ENCODE measurements at regions not wholly inside any gene's neighbourhood (a gene's known extent, or its start where the extent isn't known, plus 50 kb on each side); places are given as distances from the start of the nearest gene placed in this dataset.
"Not testable (repeated sequence)": the region's sequence is repeated elsewhere in the genome, so short reads cannot be mapped to it uniquely, and the experiment has no call there.

DNA sequence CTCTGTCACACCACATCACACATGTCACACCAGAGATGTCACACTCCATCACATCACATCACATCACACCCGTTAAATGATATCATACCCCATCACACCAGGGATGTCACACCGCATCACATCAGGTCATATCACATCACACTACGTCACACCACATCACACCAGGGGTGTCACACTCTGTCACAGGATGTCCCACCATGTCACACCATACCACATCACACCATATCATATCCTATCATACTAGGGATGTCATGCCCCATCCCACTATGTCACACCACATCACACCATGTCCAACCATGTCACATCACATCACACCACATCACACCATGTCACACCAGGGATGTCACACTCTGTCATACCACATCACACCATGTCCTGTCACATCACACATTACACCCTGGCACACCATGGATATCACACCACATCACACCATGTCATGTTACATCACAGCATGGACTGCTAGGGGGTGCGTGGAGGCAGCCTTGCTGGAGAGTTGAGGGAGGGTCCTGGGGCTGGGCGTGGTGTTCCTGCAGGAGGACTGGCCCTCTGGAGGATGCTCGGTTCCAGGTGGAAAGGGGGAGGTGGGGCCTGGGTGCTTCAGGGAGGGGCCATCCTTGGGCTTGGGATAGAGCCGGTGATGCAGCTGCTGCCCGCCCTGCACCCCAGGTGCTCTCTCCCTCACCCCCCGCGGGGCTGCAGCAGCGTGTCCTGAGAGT, 134.6 kb downstream of the TMEM121 start:
- DNase-seq: no peak
- Histone ChIP-seq H3K9me3 (ENCODE audit: control extremely low read depth in 1 of 3, control insufficient read depth in 2 of 3, insufficient read depth in 1 of 3, low read length in 2 of 3) (peaks cover 0 to 22% (median 15%) of the 10 kb centered on the region in 3 donors), H3K4me3 (ENCODE audit: control extremely low read depth in 1 of 5, extremely low read depth in 1 of 5, insufficient read depth in 1 of 5, low read depth in 2 of 5, low read length in 4 of 5) (no peak overlapping the region), H3K9ac (ENCODE audit: low read length) (no peak overlapping the region), H2AFZ (ENCODE audit: insufficient read depth, low read depth, low read length, poor library complexity, severe bottlenecking) (no peak overlapping the region), H3K36me3 (replicated peaks in 1 of 2; ENCODE audit: control extremely low read depth in 1 of 2, control insufficient read depth in 1 of 2, extremely low read depth in 1 of 2, insufficient read depth in 2 of 2, low read length in 1 of 2) (peaks cover 0 to 13% of the 10 kb centered on the region in 2 experiments), H3K27ac (ENCODE audit: low read length in 2 of 2) (no peak overlapping the region), H3K4me1 (ENCODE audit: control insufficient read depth in 2 of 2, insufficient read depth in 2 of 2, low read length in 2 of 2) (no peaks in the 10 kb centered on the region), H3K4me2 (replicated peaks; ENCODE audit: low read depth, low read length, poor library complexity, severe bottlenecking) (no peak overlapping the region), H3K79me2 (ENCODE audit: control insufficient read depth, insufficient read depth, low read length) (no peaks in the 10 kb centered on the region), H4K20me1 (ENCODE audit: control insufficient read depth, insufficient read depth, low read length, poor library complexity, severe bottlenecking) (no peaks in the 10 kb centered on the region), H3K27me3 (replicated peaks in 1 of 4; ENCODE audit: control extremely low read depth in 1 of 4, control insufficient read depth in 3 of 4, insufficient read depth in 4 of 4, low read length in 3 of 4) (no peaks in the 10 kb centered on the region)
- ChIA-PET POLR2A (no interaction called here), CTCF (no interaction called here)
- H3K27ac Mint-ChIP-seq: peak overlapping the region; percentile 54
- TF ChIP-seq, protein P1, sequence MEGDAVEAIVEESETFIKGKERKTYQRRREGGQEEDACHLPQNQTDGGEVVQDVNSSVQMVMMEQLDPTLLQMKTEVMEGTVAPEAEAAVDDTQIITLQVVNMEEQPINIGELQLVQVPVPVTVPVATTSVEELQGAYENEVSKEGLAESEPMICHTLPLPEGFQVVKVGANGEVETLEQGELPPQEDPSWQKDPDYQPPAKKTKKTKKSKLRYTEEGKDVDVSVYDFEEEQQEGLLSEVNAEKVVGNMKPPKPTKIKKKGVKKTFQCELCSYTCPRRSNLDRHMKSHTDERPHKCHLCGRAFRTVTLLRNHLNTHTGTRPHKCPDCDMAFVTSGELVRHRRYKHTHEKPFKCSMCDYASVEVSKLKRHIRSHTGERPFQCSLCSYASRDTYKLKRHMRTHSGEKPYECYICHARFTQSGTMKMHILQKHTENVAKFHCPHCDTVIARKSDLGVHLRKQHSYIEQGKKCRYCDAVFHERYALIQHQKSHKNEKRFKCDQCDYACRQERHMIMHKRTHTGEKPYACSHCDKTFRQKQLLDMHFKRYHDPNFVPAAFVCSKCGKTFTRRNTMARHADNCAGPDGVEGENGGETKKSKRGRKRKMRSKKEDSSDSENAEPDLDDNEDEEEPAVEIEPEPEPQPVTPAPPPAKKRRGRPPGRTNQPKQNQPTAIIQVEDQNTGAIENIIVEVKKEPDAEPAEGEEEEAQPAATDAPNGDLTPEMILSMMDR (IDR thresholded peaks at IDR 0.05): no peak
- TF ChIP-seq EZH2 (IDR thresholded peaks at IDR 0.05; ENCODE audit: borderline replicate concordance, insufficient read depth, low read depth, low read length, poor library complexity, severe bottlenecking): no peak
- H3K27me3 Mint-ChIP-seq: no peaks in the 10 kb centered on the region
- no peak overlapping the region for H3K4me3 Mint-ChIP-seq
- no peak for ATAC-seq (ENCODE audit: low read depth)
- intact Hi-C loops (cut with micrococcal nuclease): no loop called here
- peaks cover 21% of the 10 kb centered on the region for H3K9me3 Mint-ChIP-seq (ENCODE audit: insufficient read depth)
- peaks cover 8% of the 10 kb centered on the region for H3K4me1 Mint-ChIP-seq
- WGBS (ENCODE audit: insufficient coverage): 96% methylated on average over 5 of the region's 11 CpGs

DNA sequence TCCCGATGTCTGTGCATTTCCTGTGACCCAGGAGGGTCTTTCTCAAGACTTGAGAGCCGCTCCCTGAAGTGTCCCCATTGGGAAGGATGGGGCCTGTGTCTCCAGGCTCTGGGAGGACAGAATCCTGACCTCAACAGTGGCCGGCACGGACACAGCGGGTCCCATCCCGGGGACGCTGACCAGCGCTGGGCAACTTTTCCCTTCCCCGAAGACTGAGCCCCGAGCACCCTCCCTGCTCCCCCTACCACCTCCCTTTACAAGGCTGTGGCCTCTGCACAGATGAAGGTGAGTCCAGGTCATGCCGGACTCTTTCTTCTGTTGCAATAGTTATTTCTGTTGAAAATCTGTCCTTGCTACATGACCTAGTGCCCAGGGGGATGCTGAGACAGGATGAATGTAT, 135.7 kb downstream of the TMEM121 start:
- WGBS (ENCODE audit: insufficient coverage): 100% methylated on average over 2 of the region's 11 CpGs
- intact Hi-C loops (cut with micrococcal nuclease); H3K27ac Mint-ChIP-seq; H3K4me3 Mint-ChIP-seq; H3K4me3 ChIP-seq (ENCODE audit: control extremely low read depth in 1 of 5, extremely low read depth in 1 of 5, insufficient read depth in 1 of 5, low read depth in 2 of 5, low read length in 4 of 5); H4K20me1 ChIP-seq (ENCODE audit: control insufficient read depth, insufficient read depth, low read length, poor library complexity, severe bottlenecking); POLR2A ChIA-PET; DNase-seq; H3K4me2 ChIP-seq (replicated peaks; ENCODE audit: low read depth, low read length, poor library complexity, severe bottlenecking); H3K27ac ChIP-seq (ENCODE audit: low read length in 2 of 2); H3K27me3 Mint-ChIP-seq; H3K9ac ChIP-seq (ENCODE audit: low read length); H3K4me1 ChIP-seq (ENCODE audit: control insufficient read depth in 2 of 2, insufficient read depth in 2 of 2, low read length in 2 of 2); ATAC-seq (ENCODE audit: low read depth); H3K27me3 ChIP-seq (replicated peaks in 1 of 4; ENCODE audit: control extremely low read depth in 1 of 4, control insufficient read depth in 3 of 4, insufficient read depth in 4 of 4, low read length in 3 of 4); CTCF ChIA-PET; H3K79me2 ChIP-seq (ENCODE audit: control insufficient read depth, insufficient read depth, low read length); H2AFZ ChIP-seq (ENCODE audit: insufficient read depth, low read depth, low read length, poor library complexity, severe bottlenecking): not testable (repeated sequence)
- peaks cover 0 to 13% of the 10 kb centered on the region in 2 experiments for H3K36me3 ChIP-seq (replicated peaks in 1 of 2; ENCODE audit: control extremely low read depth in 1 of 2, control insufficient read depth in 1 of 2, extremely low read depth in 1 of 2, insufficient read depth in 2 of 2, low read length in 1 of 2)
- H3K4me1 Mint-ChIP-seq: peaks cover 11% of the 10 kb centered on the region
- peaks cover 18% of the 10 kb centered on the region for H3K9me3 Mint-ChIP-seq (ENCODE audit: insufficient read depth)
- peaks cover 0 to 22% (median 11%) of the 10 kb centered on the region in 3 donors for H3K9me3 ChIP-seq (ENCODE audit: control extremely low read depth in 1 of 3, control insufficient read depth in 2 of 3, insufficient read depth in 1 of 3, low read length in 2 of 3)

DNA sequence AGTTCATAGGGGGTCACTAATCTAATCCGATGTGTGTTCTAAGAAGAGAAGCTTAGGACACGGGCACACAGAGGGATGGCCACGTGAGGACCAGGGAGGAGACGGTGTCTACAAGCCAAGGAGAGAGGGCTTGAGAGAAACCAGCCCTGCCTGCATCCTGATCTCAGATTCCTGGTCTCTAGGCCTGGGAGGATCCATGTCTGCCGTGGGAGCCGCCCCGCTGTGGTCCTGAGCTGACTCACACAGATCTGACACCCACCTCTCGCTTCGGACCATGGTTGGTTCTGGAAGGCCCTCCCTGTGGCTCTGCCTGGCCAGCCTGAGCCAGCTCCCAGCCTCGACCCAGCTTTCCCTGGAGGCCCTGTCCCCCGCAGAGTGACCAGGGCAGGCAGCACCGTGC, 136.2 kb downstream of the TMEM121 start:
- WGBS (ENCODE audit: insufficient coverage): no CpG with 5 or more reads among the region's 12 CpGs
- H3K27ac ChIP-seq (ENCODE audit: low read length in 2 of 2); H3K27me3 ChIP-seq (replicated peaks in 1 of 4; ENCODE audit: control extremely low read depth in 1 of 4, control insufficient read depth in 3 of 4, insufficient read depth in 4 of 4, low read length in 3 of 4); H3K4me3 Mint-ChIP-seq; H3K27ac Mint-ChIP-seq; ATAC-seq (ENCODE audit: low read depth); H2AFZ ChIP-seq (ENCODE audit: insufficient read depth, low read depth, low read length, poor library complexity, severe bottlenecking); H3K27me3 Mint-ChIP-seq; H3K4me3 ChIP-seq (ENCODE audit: control extremely low read depth in 1 of 5, extremely low read depth in 1 of 5, insufficient read depth in 1 of 5, low read depth in 2 of 5, low read length in 4 of 5); intact Hi-C loops (cut with micrococcal nuclease); DNase-seq; H3K4me2 ChIP-seq (replicated peaks; ENCODE audit: low read depth, low read length, poor library complexity, severe bottlenecking); H3K79me2 ChIP-seq (ENCODE audit: control insufficient read depth, insufficient read depth, low read length); H3K4me1 ChIP-seq (ENCODE audit: control insufficient read depth in 2 of 2, insufficient read depth in 2 of 2, low read length in 2 of 2); H4K20me1 ChIP-seq (ENCODE audit: control insufficient read depth, insufficient read depth, low read length, poor library complexity, severe bottlenecking); POLR2A ChIA-PET; H3K9ac ChIP-seq (ENCODE audit: low read length); CTCF ChIA-PET: not testable (repeated sequence)
- Mint-ChIP-seq H3K4me1 (peaks cover 11% of the 10 kb centered on the region), H3K9me3 (ENCODE audit: insufficient read depth) (peaks cover 16% of the 10 kb centered on the region)
- Histone ChIP-seq H3K9me3 (ENCODE audit: control extremely low read depth in 1 of 3, control insufficient read depth in 2 of 3, insufficient read depth in 1 of 3, low read length in 2 of 3) (peaks cover 0 to 21% (median 11%) of the 10 kb centered on the region in 3 donors), H3K36me3 (replicated peaks in 1 of 2; ENCODE audit: control extremely low read depth in 1 of 2, control insufficient read depth in 1 of 2, extremely low read depth in 1 of 2, insufficient read depth in 2 of 2, low read length in 1 of 2) (peaks cover 0 to 13% of the 10 kb centered on the region in 2 experiments)
